ENCODE measurements at regions not wholly inside any gene's neighbourhood (a gene's known extent, or its start where the extent isn't known, plus 50 kb on each side); places are given as distances from the start of the nearest gene placed in this dataset.
"Not testable (repeated sequence)": the region's sequence is repeated elsewhere in the genome, so short reads cannot be mapped to it uniquely, and the experiment has no call there.

DNA sequence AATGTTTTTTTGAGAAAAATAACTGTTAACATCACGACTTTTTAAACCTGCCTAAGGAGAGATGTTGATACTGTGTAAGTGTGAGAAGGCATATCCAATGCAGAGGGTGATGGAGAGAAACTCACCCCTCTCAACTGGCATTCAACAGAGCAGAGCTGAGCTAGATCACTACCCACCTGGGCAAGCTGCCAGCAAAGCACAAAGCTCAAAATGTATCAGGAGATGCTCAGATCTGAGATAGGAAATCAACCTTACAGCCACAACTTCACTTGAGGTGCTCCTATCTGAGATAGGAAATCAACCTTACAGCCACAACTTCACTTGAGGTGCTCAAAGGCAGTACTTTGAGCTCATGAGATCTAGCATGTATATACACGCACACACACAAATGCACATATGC, 151.5 kb upstream of the PDE1C start:
- no peak for DNase-seq

DNA sequence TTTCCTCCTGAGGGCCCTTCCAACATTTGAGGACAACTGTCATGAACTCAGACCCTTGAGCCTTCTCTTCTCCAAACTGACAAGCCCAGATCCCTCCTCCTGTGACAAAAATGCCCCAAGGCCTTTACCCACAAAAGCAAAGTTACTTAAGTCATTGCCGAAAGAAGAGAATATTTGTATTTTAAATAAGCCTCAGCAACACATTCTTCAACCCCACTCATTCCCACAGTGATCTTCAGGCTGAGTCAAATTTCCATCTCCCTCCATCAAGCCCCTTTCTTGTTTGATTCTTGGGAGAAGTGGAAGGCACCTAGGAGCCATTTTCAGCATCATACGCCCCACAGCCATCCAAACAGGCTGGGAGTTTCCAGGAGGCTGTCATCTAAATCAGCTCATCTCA, 150.8 kb upstream of the PDE1C start:
- DNase-seq, result no peak

DNA sequence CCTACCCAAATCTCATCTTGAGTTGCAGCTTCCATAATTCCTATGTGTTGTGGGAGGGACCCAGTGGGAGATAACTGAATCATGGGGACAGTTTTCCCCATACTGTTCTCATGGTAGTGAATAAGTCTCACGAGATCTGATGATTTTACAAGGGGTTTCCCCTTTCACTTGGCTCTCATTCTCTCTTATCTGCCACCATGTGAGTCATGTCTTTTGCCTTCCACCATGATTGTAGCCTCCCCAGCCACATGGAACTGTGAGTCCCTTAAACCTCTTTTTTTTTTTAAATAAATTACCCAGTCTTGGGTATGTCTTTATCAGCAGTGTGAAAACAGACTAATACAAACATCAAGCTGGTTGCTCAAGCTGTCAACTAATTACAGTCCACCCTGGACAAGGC, 149.6 kb upstream of the PDE1C start:
- not testable (repeated sequence) for DNase-seq

DNA sequence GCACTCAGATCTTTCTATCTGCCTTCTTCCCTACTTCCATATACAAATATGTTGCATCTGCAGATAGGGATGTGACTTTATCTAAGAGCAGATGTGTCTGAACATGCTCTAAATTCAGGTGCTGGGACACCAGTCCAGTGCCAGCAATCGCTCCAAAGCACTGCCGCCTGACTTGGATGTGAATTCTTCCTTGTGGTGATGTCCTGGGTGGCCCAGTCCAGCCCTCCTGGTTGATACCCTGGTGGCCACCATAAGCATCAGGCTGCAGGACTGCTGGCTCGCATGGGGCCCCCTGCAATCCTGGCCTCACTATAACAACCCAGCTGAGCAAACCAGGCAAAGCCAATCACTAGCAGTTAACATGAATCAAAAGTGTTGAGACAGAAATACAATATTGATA, 149.2 kb upstream of the PDE1C start:
- DNase-seq, result no peak

DNA sequence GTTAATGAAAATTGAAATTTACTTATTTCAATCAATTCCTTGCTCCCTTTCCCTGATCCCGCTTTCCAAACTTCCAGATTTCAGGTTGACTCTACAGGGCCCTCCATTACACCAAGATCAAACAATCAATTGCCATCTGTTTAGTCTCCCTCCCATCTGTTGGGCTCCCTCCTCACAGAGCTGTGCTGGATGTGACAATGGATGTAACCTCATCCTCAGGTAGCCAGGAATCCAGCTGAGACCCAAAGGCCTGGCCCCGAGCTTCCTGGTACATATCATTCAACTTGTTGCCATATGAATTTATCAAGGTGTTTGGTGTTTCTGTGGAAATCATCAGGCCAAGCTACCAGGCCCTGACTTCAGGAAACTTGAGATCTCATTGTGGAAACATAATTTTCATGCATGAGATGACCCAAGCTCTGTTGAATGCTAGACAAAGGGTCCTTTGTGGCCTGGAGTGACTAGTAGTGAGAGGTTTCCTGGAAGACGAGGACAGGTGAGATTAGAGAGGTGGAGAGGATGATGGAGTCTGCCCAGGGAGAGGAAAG, 148.6 kb upstream of the PDE1C start:
- no peak for DNase-seq

DNA sequence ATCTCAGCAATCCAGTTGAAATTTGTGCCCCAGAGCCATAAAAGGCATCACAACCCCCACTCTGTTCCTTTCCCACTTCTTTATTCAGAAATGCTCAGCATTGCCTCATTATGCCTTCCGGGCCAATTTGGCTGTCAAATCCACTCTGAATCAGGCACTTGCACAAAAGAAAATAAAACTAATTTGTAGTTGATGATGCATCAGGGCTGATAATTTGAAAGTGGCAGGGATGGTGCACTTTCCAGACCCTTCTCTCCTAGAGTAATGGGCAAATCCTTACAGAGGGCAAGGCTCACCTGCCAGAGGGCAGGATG, 147.9 kb upstream of the PDE1C start:
- DNase-seq, result no peak

DNA sequence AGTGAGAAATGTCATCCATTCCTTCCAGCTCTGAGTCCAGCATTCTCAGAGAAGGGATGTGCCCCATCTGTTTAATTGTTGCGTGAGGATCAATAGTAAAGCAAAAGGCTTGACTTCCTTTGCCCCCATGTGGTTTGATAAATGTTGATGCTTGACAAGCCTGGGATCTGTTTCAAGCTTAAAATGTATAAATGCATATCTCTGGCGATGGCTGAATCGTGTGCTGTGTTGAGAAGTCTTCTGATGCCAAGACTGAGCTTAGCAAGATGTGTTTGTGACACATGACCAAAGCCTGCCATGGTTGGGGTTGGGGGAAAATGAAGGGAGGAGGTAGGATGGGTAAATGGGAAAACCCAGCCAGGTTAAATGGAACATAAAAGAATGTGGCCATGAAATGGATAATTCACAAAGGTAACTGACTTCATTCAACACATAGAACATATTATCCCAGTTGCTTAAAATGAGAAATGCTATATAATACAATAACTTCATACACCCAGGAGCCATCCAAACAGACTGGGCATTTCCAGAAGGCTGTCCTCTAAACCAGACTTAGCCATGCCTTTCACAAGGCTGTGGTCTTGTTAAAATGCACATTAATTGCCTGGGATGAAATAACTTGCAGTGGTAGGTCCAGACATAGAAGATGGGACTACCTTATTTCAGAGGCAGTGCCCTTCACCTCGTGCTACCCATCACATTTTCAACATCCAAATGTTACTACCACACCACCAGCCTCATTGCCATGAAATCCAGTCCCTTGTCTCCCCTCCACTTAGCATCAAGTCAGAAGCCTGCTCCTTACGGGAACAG, 147.3 kb upstream of the PDE1C start:
- DNase-seq, result no peak

DNA sequence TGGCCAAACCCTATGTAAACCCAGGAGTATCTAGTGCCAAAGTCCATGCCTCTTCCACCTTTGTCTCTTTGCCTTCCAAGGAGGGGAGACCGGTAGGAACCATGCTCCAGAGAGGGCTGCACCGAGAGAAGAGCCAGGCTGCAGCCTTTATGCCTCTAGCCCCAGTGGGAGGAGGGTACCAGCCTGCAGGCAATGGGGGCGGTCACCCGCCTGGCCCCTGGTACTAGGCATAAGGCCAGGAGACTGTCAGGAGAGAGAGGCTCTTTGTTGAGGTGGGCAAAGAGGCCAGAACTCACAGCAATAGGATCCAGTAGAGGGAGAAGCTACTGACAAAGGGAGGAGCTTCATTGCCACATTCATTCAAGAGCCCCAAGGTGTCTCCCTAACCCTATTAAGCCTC, 146.6 kb upstream of the PDE1C start:
- no peak for DNase-seq

DNA sequence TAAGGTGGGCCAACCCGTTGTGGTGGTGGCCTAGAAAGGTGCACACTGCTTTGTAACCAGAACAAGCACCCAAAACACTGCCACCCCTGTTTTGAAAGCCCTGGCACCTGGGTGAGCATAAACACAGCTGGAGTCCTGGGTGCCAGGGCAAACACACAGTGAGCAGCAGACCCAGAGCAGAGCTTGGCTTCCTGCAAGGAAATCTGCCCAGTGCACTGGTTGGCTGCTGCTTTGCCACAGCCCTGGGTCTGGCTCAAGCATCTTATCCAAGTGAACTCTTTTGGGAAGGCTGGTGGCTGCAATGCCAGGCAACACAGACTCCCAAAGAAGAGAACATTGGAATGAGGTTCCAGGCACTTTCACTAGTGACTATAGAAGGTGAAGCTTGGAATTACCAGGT, 145.5 kb upstream of the PDE1C start:
- no peak for DNase-seq

DNA sequence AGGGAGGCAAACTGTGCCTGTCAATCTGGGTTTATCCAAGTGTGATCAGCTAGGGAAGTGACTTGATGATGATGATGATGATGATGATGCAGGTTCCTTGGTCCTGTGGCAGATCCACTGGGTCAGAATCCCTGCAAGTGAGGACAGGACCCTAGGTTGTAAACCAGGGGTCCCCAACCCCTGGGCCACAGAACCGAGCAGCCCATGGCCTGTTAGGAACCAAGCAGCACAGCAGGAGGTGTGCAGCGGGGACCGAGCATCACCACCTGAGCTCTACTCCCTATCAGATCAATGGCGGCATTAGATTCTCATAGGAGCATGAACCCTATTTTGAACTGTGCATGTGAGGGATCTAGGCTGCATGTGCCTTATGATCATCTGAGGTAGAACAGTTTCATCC, 144.7 kb upstream of the PDE1C start:
- no peak for DNase-seq

DNA sequence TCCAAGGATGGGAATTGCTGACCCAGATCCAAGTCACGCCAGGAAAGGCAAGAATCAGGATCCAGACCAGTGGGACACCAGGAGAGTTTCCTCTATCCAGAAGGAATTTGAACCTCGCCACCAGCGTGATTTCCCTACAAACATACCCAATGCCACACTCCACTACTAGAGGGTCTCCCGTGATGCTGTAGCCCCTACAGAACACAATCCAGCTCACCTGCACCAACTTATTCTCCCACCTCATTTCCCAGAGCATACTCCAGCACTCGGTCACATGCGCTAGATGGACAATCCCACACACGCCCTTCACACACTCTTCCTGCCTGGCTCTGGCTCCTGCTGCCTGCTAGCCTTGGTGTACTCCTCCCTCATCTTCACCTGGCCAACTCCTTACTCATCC, 142.1 kb upstream of the PDE1C start:
- DNase-seq, result no peak

DNA sequence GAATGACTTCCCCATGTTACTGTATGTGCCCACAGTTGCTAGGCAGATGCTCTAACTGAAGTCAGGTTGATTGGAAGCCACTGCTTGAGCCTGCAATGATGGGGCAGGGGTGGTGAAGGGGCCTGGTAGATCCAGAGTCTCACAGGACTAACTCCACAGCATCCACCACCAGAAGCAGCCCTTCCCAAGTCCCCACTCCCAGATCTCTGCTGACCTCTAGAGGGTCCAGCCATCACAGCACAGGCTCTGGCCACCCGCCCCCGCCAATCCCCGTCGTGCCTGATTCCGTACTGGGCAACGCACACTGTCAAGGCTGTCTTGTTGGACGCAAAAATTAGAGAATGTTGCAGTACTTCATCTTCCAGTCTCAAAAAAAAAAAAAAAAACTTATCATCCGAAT, 136.8 kb upstream of the PDE1C start:
- DNase-seq, result peak; percentile 40

DNA sequence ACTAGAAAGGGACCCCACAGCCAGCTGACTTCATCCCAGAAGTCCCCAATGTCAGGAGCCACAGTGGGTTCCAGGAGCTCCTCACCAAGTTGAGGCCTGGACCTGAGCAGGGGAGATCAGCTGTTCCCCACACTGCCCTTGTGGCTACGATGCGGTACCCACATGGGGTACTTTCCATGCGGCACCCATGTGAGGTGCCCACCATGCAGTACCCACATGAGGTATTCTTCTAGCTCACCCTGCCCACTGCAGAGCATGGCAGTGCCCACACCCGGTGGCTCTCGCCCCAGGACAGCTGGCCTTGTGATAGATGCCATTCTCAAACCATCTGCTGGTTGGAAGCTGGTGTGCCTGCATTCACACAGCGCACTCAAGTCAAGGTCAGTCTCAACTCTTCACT, 136.3 kb upstream of the PDE1C start:
- no peak for DNase-seq

DNA sequence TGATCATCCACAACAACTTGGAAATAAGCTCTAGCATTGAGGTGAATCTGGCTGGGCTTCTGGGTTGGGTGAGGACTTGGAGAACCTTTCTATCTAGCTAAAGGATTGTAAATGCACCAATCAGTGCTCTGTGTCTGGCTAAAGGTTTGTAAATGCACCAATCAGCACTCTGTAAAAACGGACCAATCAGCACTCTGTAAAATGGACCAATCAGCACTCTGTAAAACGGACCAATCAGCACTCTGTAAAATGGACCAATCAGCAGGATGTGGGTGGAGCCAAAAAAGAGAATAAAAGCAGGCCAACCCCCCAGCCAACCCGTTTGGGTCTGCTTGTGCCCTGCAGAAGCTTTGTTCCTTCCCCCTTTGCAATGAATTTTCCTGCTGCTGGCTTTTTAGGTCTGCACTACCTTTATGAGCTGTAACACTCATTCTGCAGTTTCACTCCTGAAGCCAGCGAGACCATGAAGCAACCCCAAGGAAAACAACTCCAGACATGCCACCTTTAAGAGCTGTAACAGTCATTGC, 135.2 kb upstream of the PDE1C start:
- not testable (repeated sequence) for DNase-seq

DNA sequence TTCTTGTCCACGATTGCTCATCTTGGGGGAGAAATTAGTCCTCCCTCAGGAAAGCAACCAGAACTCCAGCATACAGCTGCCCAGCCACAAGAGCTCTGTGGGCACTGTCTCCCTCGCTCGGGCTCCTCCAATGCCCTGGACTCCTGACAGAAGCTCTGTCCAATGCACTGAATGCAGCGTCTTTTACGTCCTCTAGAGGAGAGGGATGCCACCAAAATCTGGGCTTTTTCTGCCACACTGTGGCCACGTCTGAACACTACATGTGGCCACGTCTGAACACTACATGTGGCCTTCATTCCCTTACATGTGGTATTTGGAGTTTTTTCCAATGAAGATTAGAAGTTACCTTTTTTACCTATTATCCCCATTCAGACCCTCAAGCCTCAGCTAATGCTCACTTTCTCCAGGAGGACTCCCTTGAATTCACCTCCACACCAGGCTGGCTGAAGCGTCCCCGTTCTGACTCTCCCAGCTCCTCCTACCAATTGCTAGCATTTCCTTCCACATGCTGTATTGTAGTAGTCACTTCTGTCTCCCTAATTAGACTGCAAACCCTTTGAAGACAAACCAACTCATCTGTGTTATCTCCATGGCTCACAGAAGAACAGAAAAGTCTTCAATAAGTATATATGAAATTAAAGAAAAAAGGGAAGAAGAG, 134.3 kb upstream of the PDE1C start:
- DNase-seq, result peak; percentile 90

DNA sequence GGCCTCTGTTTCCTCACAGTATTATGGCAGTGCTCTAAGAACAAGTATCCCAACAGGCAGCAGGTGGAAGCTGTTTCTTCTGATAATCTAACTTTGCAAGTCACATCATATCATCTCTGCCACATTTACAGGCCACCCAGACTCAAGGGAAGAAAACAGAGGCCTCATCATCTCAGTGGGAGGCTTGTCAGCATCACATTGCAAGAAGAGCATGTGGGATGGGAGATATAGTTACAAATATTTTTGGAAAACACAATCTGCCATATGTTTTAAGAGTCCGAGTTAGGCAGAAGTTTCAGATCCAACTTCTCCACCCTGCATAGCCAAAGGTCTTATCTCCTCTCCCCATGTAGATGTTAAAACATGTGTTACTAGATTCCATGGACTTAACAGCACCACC, 130.4 kb upstream of the PDE1C start:
- DNase-seq, result no peak

DNA sequence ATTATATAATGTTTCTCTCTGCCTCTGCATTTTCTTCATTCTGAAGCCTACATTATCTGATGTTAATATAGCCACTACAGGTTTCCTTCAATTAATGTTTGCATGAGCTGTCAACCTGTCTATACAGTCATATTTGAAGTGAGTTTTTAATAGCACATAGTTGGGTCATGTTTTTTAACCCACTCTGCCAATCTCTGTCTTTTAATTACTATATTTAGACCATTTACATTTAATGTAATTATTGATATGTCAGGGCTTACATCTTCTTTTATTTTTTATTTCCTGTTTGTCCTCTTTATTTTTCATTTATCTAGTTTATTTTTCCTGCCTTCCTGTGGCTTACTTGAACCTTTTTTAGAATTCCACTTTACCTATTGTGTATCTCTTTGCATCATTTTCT, 124.3 kb upstream of the PDE1C start:
- no peak for DNase-seq

DNA sequence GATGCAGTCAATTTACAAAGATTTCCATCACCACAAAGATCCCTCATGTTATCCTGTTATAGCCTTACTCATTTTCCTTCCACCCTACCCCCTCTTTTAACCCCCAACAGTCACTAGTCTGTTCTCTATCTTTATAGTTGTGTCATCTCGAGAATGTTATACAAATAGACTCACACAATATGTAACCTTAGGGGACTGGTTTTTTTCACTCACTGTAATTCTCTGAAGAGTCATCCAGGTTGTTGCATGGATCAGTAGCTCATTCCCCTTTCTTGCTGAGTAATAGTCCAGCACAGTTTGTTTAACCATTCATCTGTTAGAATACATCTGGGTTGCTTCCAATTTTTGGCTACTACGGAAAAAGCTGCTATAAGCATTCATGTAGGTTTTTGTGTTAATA, 121.1 kb upstream of the PDE1C start:
- DNase-seq, result no peak

DNA sequence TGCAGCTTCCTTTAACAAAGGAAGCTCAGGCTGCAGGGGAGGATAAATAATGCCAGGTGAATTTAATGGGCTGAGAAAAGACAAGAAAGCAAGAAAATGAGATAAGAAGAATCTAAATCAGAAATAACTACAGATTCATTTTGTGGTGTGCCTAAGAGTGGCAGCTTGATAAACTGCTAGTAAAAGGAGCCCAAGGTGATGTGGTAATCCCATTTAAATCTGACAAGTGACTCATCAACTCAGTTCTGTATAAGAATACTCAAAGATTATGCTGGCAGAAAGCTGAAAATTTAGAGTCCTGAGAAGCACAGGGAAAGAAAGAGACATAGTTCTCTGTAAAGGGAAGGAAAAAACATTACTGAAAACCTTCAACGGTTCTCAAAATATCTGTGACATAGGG, 109.4 kb upstream of the PDE1C start:
- peak; percentile 39 for DNase-seq

DNA sequence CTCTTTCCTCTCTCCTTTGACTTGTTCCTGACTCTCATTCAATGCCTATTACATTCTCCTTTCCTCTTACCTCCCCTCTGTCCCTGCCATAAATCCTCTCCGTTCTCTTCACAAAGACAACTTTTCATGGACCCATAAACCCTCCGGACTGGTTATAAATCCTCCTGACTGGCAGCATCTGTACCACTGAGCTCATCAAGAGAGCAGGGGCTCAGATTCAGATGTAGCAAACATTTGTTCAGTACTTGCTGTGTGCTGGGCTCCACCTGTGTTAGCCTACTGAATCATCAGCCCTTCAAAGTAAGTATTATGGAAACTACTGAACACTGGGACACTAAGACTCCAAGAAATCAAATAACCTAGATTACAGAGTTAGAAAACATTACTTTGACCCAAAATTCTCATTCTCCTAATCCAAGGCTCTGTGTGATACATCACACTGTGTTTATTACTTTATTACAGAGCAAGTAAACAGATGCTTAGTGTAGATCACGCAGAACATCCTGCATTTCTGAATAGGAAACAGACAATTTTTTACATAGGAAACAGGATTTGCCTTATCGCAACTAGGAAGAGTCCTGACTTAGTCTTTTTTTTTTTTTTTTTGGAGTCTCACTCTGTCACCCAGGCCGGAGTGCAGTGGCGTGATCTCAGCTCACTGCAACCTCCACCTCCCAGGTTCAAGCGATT, 108.6 kb upstream of the PDE1C start:
- no peak for DNase-seq

DNA sequence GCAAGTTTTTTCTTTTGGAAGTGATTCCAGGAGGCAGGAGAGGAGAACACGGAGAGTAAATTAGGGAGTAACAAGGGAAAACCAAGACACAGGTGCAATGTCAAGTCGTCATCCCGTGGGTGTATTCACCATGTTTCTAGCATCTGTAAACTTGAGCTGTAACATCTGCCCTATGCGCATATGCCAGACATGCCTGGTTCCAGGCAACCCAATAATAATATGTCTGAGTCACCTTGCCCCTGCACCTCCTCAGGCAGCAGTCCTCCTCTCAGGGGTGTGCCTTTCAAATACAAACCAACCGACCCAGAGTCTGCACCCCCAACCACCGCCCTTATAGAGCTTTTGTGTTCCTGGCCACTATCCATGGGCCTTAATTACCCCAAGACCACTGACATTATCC, 107.0 kb upstream of the PDE1C start:
- DNase-seq, result no peak

DNA sequence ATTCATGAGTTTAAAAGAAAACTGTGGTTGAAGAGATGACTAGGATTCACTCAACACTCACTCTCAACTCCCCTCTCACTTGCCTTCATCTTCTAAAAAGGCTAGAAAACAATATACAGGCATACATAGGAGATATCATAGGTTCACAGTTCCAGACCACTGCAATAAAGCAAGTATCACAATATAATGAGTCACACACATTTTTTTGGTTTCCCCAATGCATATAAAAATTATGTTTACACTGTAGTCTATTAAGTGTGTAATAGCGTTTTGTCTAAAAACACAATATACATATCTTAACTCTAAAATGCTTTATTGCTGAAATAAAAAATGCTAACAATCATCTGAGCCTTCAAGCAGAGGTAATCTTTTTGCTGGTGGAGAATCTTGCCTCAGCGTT, 104.9 kb upstream of the PDE1C start:
- DNase-seq, result no peak

DNA sequence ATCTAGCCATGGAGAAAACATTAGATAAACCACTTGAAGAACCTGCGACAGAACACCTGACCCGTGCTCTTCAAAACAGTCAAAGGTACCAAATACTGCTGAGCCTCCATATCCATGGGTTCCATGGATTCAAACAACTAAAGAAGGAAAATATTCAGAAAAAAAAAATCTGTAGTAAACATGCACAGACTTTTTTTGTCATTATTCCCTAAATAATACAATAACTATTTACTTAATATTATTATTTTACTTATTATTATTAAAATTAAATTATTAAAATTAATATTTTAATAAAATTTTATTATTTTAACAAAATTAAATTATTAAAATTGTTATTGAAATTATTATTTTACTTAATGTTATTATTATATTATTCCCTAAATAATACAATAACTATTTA, 101.0 kb upstream of the PDE1C start:
- no peak for DNase-seq

DNA sequence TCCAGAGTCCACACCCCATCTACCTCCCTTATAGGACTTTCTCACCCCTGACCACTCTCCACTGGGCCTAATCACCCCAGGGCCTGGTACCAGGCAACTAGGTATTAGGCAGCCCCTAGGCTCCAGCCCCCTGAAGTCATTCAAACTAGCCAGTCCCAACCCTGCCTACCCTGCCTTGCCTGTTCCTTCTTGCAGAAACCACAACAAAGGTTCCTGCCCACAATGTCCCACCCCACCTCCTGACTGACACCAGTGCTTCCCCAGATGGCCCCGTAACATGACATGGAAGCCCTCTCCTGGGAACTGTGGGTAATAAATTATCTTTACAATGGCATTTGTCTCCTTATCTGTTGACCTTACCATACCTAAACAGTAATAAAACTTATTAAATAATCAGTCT, 100.6 kb upstream of the PDE1C start:
- DNase-seq, result no peak
